ENCODE measurements at regions not wholly inside any gene's neighbourhood (a gene's known extent, or its start where the extent isn't known, plus 50 kb on each side); places are given as distances from the start of the nearest gene placed in this dataset.
"Not testable (repeated sequence)": the region's sequence is repeated elsewhere in the genome, so short reads cannot be mapped to it uniquely, and the experiment has no call there.

GRCh38 chr9:41787270-41787669, 342.0 kb downstream of the CNTNAP3B start:
- H3K18ac ChIP-seq (ENCODE audit: low read length); H3K4me1 ChIP-seq (ENCODE audit: control insufficient read depth, low read depth, low read length); H3K4me2 ChIP-seq (ENCODE audit: low read length); H3K56ac ChIP-seq (ENCODE audit: low read length); H3K4me3 ChIP-seq (ENCODE audit: low read length); H3K23ac ChIP-seq (ENCODE audit: low read length); H3K4ac ChIP-seq (ENCODE audit: low read depth, low read length); H2BK5ac ChIP-seq (ENCODE audit: low read length); H3K27me3 ChIP-seq (ENCODE audit: insufficient read depth, low read length, poor library complexity); H3K79me2 ChIP-seq (ENCODE audit: control insufficient read depth, insufficient read depth, low read length); H3K36me3 ChIP-seq (ENCODE audit: control insufficient read depth, insufficient read depth, low read length); H4K5ac ChIP-seq (ENCODE audit: low read length); H3K79me1 ChIP-seq (ENCODE audit: low read length); DNase-seq; H2AK5ac ChIP-seq (ENCODE audit: low read length); H2BK15ac ChIP-seq (replicated peaks; ENCODE audit: low read depth); H2BK120ac ChIP-seq (ENCODE audit: low read depth, low read length); H4K8ac ChIP-seq (ENCODE audit: low read depth, low read length); H3K9ac ChIP-seq (ENCODE audit: low read length); H3K27ac ChIP-seq (ENCODE audit: low read depth, low read length): not testable (repeated sequence)
- WGBS (ENCODE audit: extremely low coverage, insufficient coverage, low lambda C conversion rate), result no CpG with 5 or more reads among the region's 3 CpGs

GRCh38 chr9:41784006-41784405, 345.2 kb downstream of the CNTNAP3B start:
- no CpG with 5 or more reads among the region's 9 CpGs for WGBS (ENCODE audit: extremely low coverage, insufficient coverage, low lambda C conversion rate)
- not testable (repeated sequence) for H3K18ac ChIP-seq (ENCODE audit: low read length); H2BK15ac ChIP-seq (replicated peaks; ENCODE audit: low read depth); DNase-seq; H2BK120ac ChIP-seq (ENCODE audit: low read depth, low read length); H4K5ac ChIP-seq (ENCODE audit: low read length); H3K4me2 ChIP-seq (ENCODE audit: low read length); H4K8ac ChIP-seq (ENCODE audit: low read depth, low read length); H3K27me3 ChIP-seq (ENCODE audit: insufficient read depth, low read length, poor library complexity); H2BK5ac ChIP-seq (ENCODE audit: low read length); H3K56ac ChIP-seq (ENCODE audit: low read length); H3K27ac ChIP-seq (ENCODE audit: low read depth, low read length); H3K36me3 ChIP-seq (ENCODE audit: control insufficient read depth, insufficient read depth, low read length); H3K4me3 ChIP-seq (ENCODE audit: low read length); H3K9ac ChIP-seq (ENCODE audit: low read length); H3K79me2 ChIP-seq (ENCODE audit: control insufficient read depth, insufficient read depth, low read length); H3K4ac ChIP-seq (ENCODE audit: low read depth, low read length); H3K79me1 ChIP-seq (ENCODE audit: low read length); H3K4me1 ChIP-seq (ENCODE audit: control insufficient read depth, low read depth, low read length); H2AK5ac ChIP-seq (ENCODE audit: low read length); H3K23ac ChIP-seq (ENCODE audit: low read length)

GRCh38 chr9:41783070-41783810, 346.0 kb downstream of the CNTNAP3B start:
- WGBS (ENCODE audit: extremely low coverage, insufficient coverage, low lambda C conversion rate), result no CpG with 5 or more reads among the region's 29 CpGs
- H3K23ac ChIP-seq (ENCODE audit: low read length); H3K79me1 ChIP-seq (ENCODE audit: low read length); H3K36me3 ChIP-seq (ENCODE audit: control insufficient read depth, insufficient read depth, low read length); H3K79me2 ChIP-seq (ENCODE audit: control insufficient read depth, insufficient read depth, low read length); H2BK5ac ChIP-seq (ENCODE audit: low read length); H2BK15ac ChIP-seq (replicated peaks; ENCODE audit: low read depth); H3K4me2 ChIP-seq (ENCODE audit: low read length); H3K4ac ChIP-seq (ENCODE audit: low read depth, low read length); H4K5ac ChIP-seq (ENCODE audit: low read length); H3K27me3 ChIP-seq (ENCODE audit: insufficient read depth, low read length, poor library complexity); DNase-seq; H4K8ac ChIP-seq (ENCODE audit: low read depth, low read length); H3K56ac ChIP-seq (ENCODE audit: low read length); H3K9ac ChIP-seq (ENCODE audit: low read length); H3K18ac ChIP-seq (ENCODE audit: low read length); H3K27ac ChIP-seq (ENCODE audit: low read depth, low read length); H2BK120ac ChIP-seq (ENCODE audit: low read depth, low read length); H3K4me3 ChIP-seq (ENCODE audit: low read length); H2AK5ac ChIP-seq (ENCODE audit: low read length); H3K4me1 ChIP-seq (ENCODE audit: control insufficient read depth, low read depth, low read length): not testable (repeated sequence)

GRCh38 chr9:41781899-41782298, 347.3 kb downstream of the CNTNAP3B start:
- not testable (repeated sequence) for H3K27ac ChIP-seq (ENCODE audit: low read depth, low read length); H4K8ac ChIP-seq (ENCODE audit: low read depth, low read length); H3K27me3 ChIP-seq (ENCODE audit: insufficient read depth, low read length, poor library complexity); H3K4me2 ChIP-seq (ENCODE audit: low read length); H2BK120ac ChIP-seq (ENCODE audit: low read depth, low read length); H3K79me2 ChIP-seq (ENCODE audit: control insufficient read depth, insufficient read depth, low read length); H3K4ac ChIP-seq (ENCODE audit: low read depth, low read length); H3K9ac ChIP-seq (ENCODE audit: low read length); H2BK15ac ChIP-seq (replicated peaks; ENCODE audit: low read depth); H2AK5ac ChIP-seq (ENCODE audit: low read length); H3K56ac ChIP-seq (ENCODE audit: low read length); H3K36me3 ChIP-seq (ENCODE audit: control insufficient read depth, insufficient read depth, low read length); H4K5ac ChIP-seq (ENCODE audit: low read length); DNase-seq; H2BK5ac ChIP-seq (ENCODE audit: low read length); H3K23ac ChIP-seq (ENCODE audit: low read length); H3K79me1 ChIP-seq (ENCODE audit: low read length); H3K4me3 ChIP-seq (ENCODE audit: low read length); H3K18ac ChIP-seq (ENCODE audit: low read length); H3K4me1 ChIP-seq (ENCODE audit: control insufficient read depth, low read depth, low read length)
- 100% methylated on average over 1 of the region's 2 CpGs for WGBS (ENCODE audit: extremely low coverage, insufficient coverage, low lambda C conversion rate)

GRCh38 chr9:41779897-41780406, 349.3 kb downstream of the CNTNAP3B start:
- H2AK5ac ChIP-seq (ENCODE audit: low read length); H4K8ac ChIP-seq (ENCODE audit: low read depth, low read length); DNase-seq; H3K79me1 ChIP-seq (ENCODE audit: low read length); H3K36me3 ChIP-seq (ENCODE audit: control insufficient read depth, insufficient read depth, low read length); H3K4me3 ChIP-seq (ENCODE audit: low read length); H3K56ac ChIP-seq (ENCODE audit: low read length); H3K27ac ChIP-seq (ENCODE audit: low read depth, low read length); H3K9ac ChIP-seq (ENCODE audit: low read length); H3K79me2 ChIP-seq (ENCODE audit: control insufficient read depth, insufficient read depth, low read length); H3K23ac ChIP-seq (ENCODE audit: low read length); H3K18ac ChIP-seq (ENCODE audit: low read length); H3K27me3 ChIP-seq (ENCODE audit: insufficient read depth, low read length, poor library complexity); H2BK5ac ChIP-seq (ENCODE audit: low read length); H2BK120ac ChIP-seq (ENCODE audit: low read depth, low read length); H3K4ac ChIP-seq (ENCODE audit: low read depth, low read length); H4K5ac ChIP-seq (ENCODE audit: low read length); H2BK15ac ChIP-seq (replicated peaks; ENCODE audit: low read depth); H3K4me1 ChIP-seq (ENCODE audit: control insufficient read depth, low read depth, low read length); H3K4me2 ChIP-seq (ENCODE audit: low read length): not testable (repeated sequence)
- no CpG with 5 or more reads among the region's 17 CpGs for WGBS (ENCODE audit: extremely low coverage, insufficient coverage, low lambda C conversion rate)

- not testable (repeated sequence) for H3K36me3 ChIP-seq (ENCODE audit: control insufficient read depth, insufficient read depth, low read length); H3K27me3 ChIP-seq (ENCODE audit: insufficient read depth, low read length, poor library complexity); H3K27ac ChIP-seq (ENCODE audit: low read depth, low read length); H3K23ac ChIP-seq (ENCODE audit: low read length); H3K56ac ChIP-seq (ENCODE audit: low read length); H3K4ac ChIP-seq (ENCODE audit: low read depth, low read length); H3K18ac ChIP-seq (ENCODE audit: low read length); H2BK120ac ChIP-seq (ENCODE audit: low read depth, low read length); H2BK15ac ChIP-seq (replicated peaks; ENCODE audit: low read depth); H3K79me1 ChIP-seq (ENCODE audit: low read length); H3K4me3 ChIP-seq (ENCODE audit: low read length); H2AK5ac ChIP-seq (ENCODE audit: low read length); H3K4me2 ChIP-seq (ENCODE audit: low read length); DNase-seq; H3K4me1 ChIP-seq (ENCODE audit: control insufficient read depth, low read depth, low read length); H4K8ac ChIP-seq (ENCODE audit: low read depth, low read length); H4K5ac ChIP-seq (ENCODE audit: low read length); H3K79me2 ChIP-seq (ENCODE audit: control insufficient read depth, insufficient read depth, low read length); H3K9ac ChIP-seq (ENCODE audit: low read length); H2BK5ac ChIP-seq (ENCODE audit: low read length)
- WGBS (ENCODE audit: extremely low coverage, insufficient coverage, low lambda C conversion rate), result no CpG with 5 or more reads among the region's 15 CpGs
These were observed 350.0 kb downstream of the CNTNAP3B start for GRCh38 chr9:41779192-41779591.
